ENCODE measurements at regions not wholly inside any gene's neighbourhood (a gene's known extent, or its start where the extent isn't known, plus 50 kb on each side); places are given as distances from the start of the nearest gene placed in this dataset.

GRCh38 chr1:98315309-98315708 lies 346.2 kb upstream of the SNX7 start:
- no peak for DNase-seq (ENCODE audit: low spot score)
- no peak for TF ChIP-seq CTCF (IDR thresholded peaks at IDR 0.05; ENCODE audit: borderline replicate concordance, control extremely low read depth, extremely low read depth, insufficient read depth, missing control alignments)
- in situ Hi-C loops (cut with MboI; ENCODE audit: low sequenced_read_pairs, unreplicated experiment) = no loop called here

- no peak for TF ChIP-seq CTCF (IDR thresholded peaks at IDR 0.05; ENCODE audit: borderline replicate concordance, control extremely low read depth, extremely low read depth, insufficient read depth, missing control alignments)
- in situ Hi-C loops (cut with MboI; ENCODE audit: low sequenced_read_pairs, unreplicated experiment) = no loop called here
- no peak for DNase-seq (ENCODE audit: low spot score)
These were observed 346.9 kb upstream of the SNX7 start for GRCh38 chr1:98314601-98315000.

- in situ Hi-C loops (cut with MboI; ENCODE audit: low sequenced_read_pairs, unreplicated experiment) = no loop called here
- TF ChIP-seq CTCF (IDR thresholded peaks at IDR 0.05; ENCODE audit: borderline replicate concordance, control extremely low read depth, extremely low read depth, insufficient read depth, missing control alignments) = no peak
- DNase-seq (ENCODE audit: low spot score) = no peak
These were observed 354.9 kb upstream of the SNX7 start for GRCh38 chr1:98306517-98307089.

GRCh38 chr1:98305362-98305761 lies 356.2 kb upstream of the SNX7 start:
- DNase-seq (ENCODE audit: low spot score) = no peak
- TF ChIP-seq CTCF (IDR thresholded peaks at IDR 0.05; ENCODE audit: borderline replicate concordance, control extremely low read depth, extremely low read depth, insufficient read depth, missing control alignments) = no peak
- in situ Hi-C loops (cut with MboI; ENCODE audit: low sequenced_read_pairs, unreplicated experiment) = no loop called here

GRCh38 chr1:98304888-98305287 lies 356.6 kb upstream of the SNX7 start:
- no peak for TF ChIP-seq CTCF (IDR thresholded peaks at IDR 0.05; ENCODE audit: borderline replicate concordance, control extremely low read depth, extremely low read depth, insufficient read depth, missing control alignments)
- DNase-seq (ENCODE audit: low spot score) = no peak
- in situ Hi-C loops (cut with MboI; ENCODE audit: low sequenced_read_pairs, unreplicated experiment) = no loop called here

- in situ Hi-C loops (cut with MboI; ENCODE audit: low sequenced_read_pairs, unreplicated experiment) = no loop called here
- TF ChIP-seq CTCF (IDR thresholded peaks at IDR 0.05; ENCODE audit: borderline replicate concordance, control extremely low read depth, extremely low read depth, insufficient read depth, missing control alignments) = no peak
- no peak for DNase-seq (ENCODE audit: low spot score)
These were observed 361.7 kb upstream of the SNX7 start for GRCh38 chr1:98299861-98300260.

- no peak for DNase-seq (ENCODE audit: low spot score)
- in situ Hi-C loops (cut with MboI; ENCODE audit: low sequenced_read_pairs, unreplicated experiment) = no loop called here
- no peak for TF ChIP-seq CTCF (IDR thresholded peaks at IDR 0.05; ENCODE audit: borderline replicate concordance, control extremely low read depth, extremely low read depth, insufficient read depth, missing control alignments)
These were observed 362.2 kb upstream of the SNX7 start for GRCh38 chr1:98299313-98299712.

All from GM13976 (cell line).